ENCODE measurements at regions not wholly inside any gene's neighbourhood (a gene's known extent, or its start where the extent isn't known, plus 50 kb on each side); places are given as distances from the start of the nearest gene placed in this dataset.

- Histone ChIP-seq H4K20me1 (ENCODE audit: control insufficient read depth, insufficient read depth) (no peaks in the 10 kb centered on the region), H3K4me3 (no peak overlapping the region), H3K4me2 (ENCODE audit: control insufficient read depth, insufficient read depth) (no peak overlapping the region), H3K27me3 (replicated peaks in 1 of 2; ENCODE audit: control insufficient read depth in 2 of 2, insufficient read depth in 2 of 2, low read length in 1 of 2) (no peaks in the 10 kb centered on the region), H2AFZ (ENCODE audit: control insufficient read depth, low read depth, low read length) (no peak overlapping the region), H3K4me1 (ENCODE audit: control insufficient read depth, insufficient read depth, low read length) (no peaks in the 10 kb centered on the region), H3K27ac (ENCODE audit: control insufficient read depth, insufficient read depth) (no peak overlapping the region), H3K79me2 (ENCODE audit: control insufficient read depth, insufficient read depth, low read length) (no peaks in the 10 kb centered on the region), H3K36me3 (ENCODE audit: control insufficient read depth in 2 of 2, insufficient read depth in 2 of 2, low read length in 1 of 2) (no peaks in the 10 kb centered on the region), H3K9me3 (replicated peaks; ENCODE audit: control insufficient read depth, insufficient read depth, low read length) (no peaks in the 10 kb centered on the region), H3K9ac (ENCODE audit: control insufficient read depth, insufficient read depth, low read length) (no peak overlapping the region)
- POLR2A ChIA-PET, result no interaction called here
- intact Hi-C loops (cut with micrococcal nuclease; ENCODE audit: unreplicated experiment), result no loop called here
- FAIRE-seq, result no peak
- RAD21 ChIA-PET (ENCODE audit: unreplicated experiment), result no interaction called here
- no peak for ATAC-seq
- TF ChIP-seq, protein P1, sequence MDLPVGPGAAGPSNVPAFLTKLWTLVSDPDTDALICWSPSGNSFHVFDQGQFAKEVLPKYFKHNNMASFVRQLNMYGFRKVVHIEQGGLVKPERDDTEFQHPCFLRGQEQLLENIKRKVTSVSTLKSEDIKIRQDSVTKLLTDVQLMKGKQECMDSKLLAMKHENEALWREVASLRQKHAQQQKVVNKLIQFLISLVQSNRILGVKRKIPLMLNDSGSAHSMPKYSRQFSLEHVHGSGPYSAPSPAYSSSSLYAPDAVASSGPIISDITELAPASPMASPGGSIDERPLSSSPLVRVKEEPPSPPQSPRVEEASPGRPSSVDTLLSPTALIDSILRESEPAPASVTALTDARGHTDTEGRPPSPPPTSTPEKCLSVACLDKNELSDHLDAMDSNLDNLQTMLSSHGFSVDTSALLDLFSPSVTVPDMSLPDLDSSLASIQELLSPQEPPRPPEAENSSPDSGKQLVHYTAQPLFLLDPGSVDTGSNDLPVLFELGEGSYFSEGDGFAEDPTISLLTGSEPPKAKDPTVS (IDR thresholded peaks at IDR 0.05; ENCODE audit: low read depth, low read length), result no peak
- no peak for TF ChIP-seq JUNB (IDR thresholded peaks at IDR 0.05)
- in situ Hi-C loops (cut with MboI), result no loop called here
- BruUV-seq (replicated peaks), result no TSS peak
- SMC1A ChIA-PET (ENCODE audit: uncharacterized antibody, unreplicated experiment), result interaction anchor here (1.1 kb wide), 1 partner anchor 9 kb away, joined by 3 read pairs; no protein-coding TSS in a partner anchor
- no peak for DNase-seq (ENCODE audit: low read depth, low spot score)
- CTCF ChIA-PET, result no interaction called here
Measured at GRCh38 chr12:28857369-28857768, 291.7 kb upstream of the FAR2 start.

GRCh38 chr12:28859551-28859950 is 289.5 kb upstream of the FAR2 start:
- Histone ChIP-seq H3K4me1 (ENCODE audit: control insufficient read depth, insufficient read depth, low read length) (no peaks in the 10 kb centered on the region), H4K20me1 (ENCODE audit: control insufficient read depth, insufficient read depth) (no peaks in the 10 kb centered on the region), H3K4me2 (ENCODE audit: control insufficient read depth, insufficient read depth) (no peak overlapping the region), H3K27ac (ENCODE audit: control insufficient read depth, insufficient read depth) (no peak overlapping the region), H3K36me3 (ENCODE audit: control insufficient read depth in 2 of 2, insufficient read depth in 2 of 2, low read length in 1 of 2) (no peaks in the 10 kb centered on the region), H3K4me3 (no peak overlapping the region), H2AFZ (ENCODE audit: control insufficient read depth, low read depth, low read length) (no peak overlapping the region), H3K9ac (ENCODE audit: control insufficient read depth, insufficient read depth, low read length) (no peak overlapping the region), H3K79me2 (ENCODE audit: control insufficient read depth, insufficient read depth, low read length) (no peaks in the 10 kb centered on the region), H3K27me3 (replicated peaks in 1 of 2; ENCODE audit: control insufficient read depth in 2 of 2, insufficient read depth in 2 of 2, low read length in 1 of 2) (no peaks in the 10 kb centered on the region), H3K9me3 (replicated peaks; ENCODE audit: control insufficient read depth, insufficient read depth, low read length) (no peaks in the 10 kb centered on the region)
- TF ChIP-seq HCFC1 (IDR thresholded peaks at IDR 0.05; ENCODE audit: low read length) (no peak), BCL11A (IDR thresholded peaks at IDR 0.05; ENCODE audit: low read depth, low read length) (no peak), GATAD2B (conservative IDR thresholded peaks at IDR 0.05; ENCODE audit: low read depth) (no peak)
- no peak for FAIRE-seq
- ATAC-seq, result no peak
- intact Hi-C loops (cut with micrococcal nuclease; ENCODE audit: unreplicated experiment), result no loop called here
- no peak for DNase-seq (ENCODE audit: low read depth, low spot score)
- WGBS (ENCODE audit: insufficient coverage, insufficient replicate concordance, low lambda C conversion rate, missing lambda C conversion rate), result 21% methylated on average over 2 of the region's 2 CpGs
- SMC1A ChIA-PET (ENCODE audit: uncharacterized antibody, unreplicated experiment), result no interaction called here
- no TSS peak for BruUV-seq (replicated peaks)
- RAD21 ChIA-PET (ENCODE audit: unreplicated experiment), result no interaction called here
- POLR2A ChIA-PET, result no interaction called here
- in situ Hi-C loops (cut with MboI), result no loop called here
- CTCF ChIA-PET, result no interaction called here
